Type B pancreatic cell (in vitro differentiated cells): ENCODE measurements at regions not wholly inside any gene's neighbourhood (a gene's known extent, or its start where the extent isn't known, plus 50 kb on each side); places are given as distances from the start of the nearest gene placed in this dataset.

Experiments
- DNase-seq: peaks from one replicate; pipeline ENCODE4 v3.0.0; 2021; ENCODE audit warnings: mixed read lengths; ENCODE audit not compliant: unreplicated experiment; ENCODE audit errors: extremely low spot score
- H3K27ac Mint-ChIP-seq: 2 replicates; pipeline ENCODE4 v1.8.0; 2021; ENCODE audit warnings: mild to moderate bottlenecking, mixed read lengths
- H3K27me3 Mint-ChIP-seq: 2 replicates; pipeline ENCODE4 v1.8.0; 2021; ENCODE audit warnings: mixed read lengths
- H3K36me3 Mint-ChIP-seq: 2 replicates; pipeline ENCODE4 v1.8.0; 2021; ENCODE audit warnings: mixed read lengths
- H3K4me1 Mint-ChIP-seq: one replicate; pipeline ENCODE4 v1.8.0; 2021; ENCODE audit warnings: mixed read lengths; ENCODE audit not compliant: unreplicated experiment
- H3K4me3 Mint-ChIP-seq: 2 replicates; pipeline ENCODE4 v1.8.0; 2021; ENCODE audit warnings: mild to moderate bottlenecking, mixed read lengths
- H3K9me3 Mint-ChIP-seq: 2 replicates; pipeline ENCODE4 v1.8.0; 2021; ENCODE audit warnings: mixed read lengths
- CTCF ChIP-seq: fragments of 200-600 bp; sonication (generic); conservative IDR thresholded peaks from 2 replicates; pipeline ENCODE4 v1.5.0; 2021; ENCODE audit warnings: antibody characterized with exemption, mild to moderate bottlenecking

- no peak overlapping the region for H3K27ac Mint-ChIP-seq
- TF ChIP-seq CTCF: no peak
- H3K4me3 Mint-ChIP-seq: no peak overlapping the region
- H3K4me1 Mint-ChIP-seq: peaks cover 4% of the 10 kb centered on the region
- no peaks in the 10 kb centered on the region for H3K36me3 Mint-ChIP-seq
- no peaks in the 10 kb centered on the region for H3K9me3 Mint-ChIP-seq
- H3K27me3 Mint-ChIP-seq: peaks cover 3% of the 10 kb centered on the region
- no peak for DNase-seq
These were observed 119.1 kb downstream of the LRATD1 start for GRCh38 chr2:14751581-14751980.

- Mint-ChIP-seq H3K27me3 (peaks cover 3% of the 10 kb centered on the region), H3K27ac (no peak overlapping the region), H3K4me3 (no peak overlapping the region), H3K9me3 (no peaks in the 10 kb centered on the region), H3K4me1 (peaks cover 4% of the 10 kb centered on the region), H3K36me3 (no peaks in the 10 kb centered on the region)
- no peak for DNase-seq
- no peak for TF ChIP-seq CTCF
These were observed 119.8 kb downstream of the LRATD1 start for GRCh38 chr2:14752295-14752694.

- H3K27ac Mint-ChIP-seq: peak overlapping the region; percentile 73
- no peak for DNase-seq
- no peaks in the 10 kb centered on the region for H3K4me1 Mint-ChIP-seq
- no peak overlapping the region for H3K4me3 Mint-ChIP-seq
- no peaks in the 10 kb centered on the region for H3K9me3 Mint-ChIP-seq
- no peak for TF ChIP-seq CTCF
- no peaks in the 10 kb centered on the region for H3K27me3 Mint-ChIP-seq
- no peaks in the 10 kb centered on the region for H3K36me3 Mint-ChIP-seq
These were observed 123.6 kb downstream of the LRATD1 start for GRCh38 chr2:14756122-14756541.

GRCh38 chr2:14756981-14757657, 124.6 kb downstream of the LRATD1 start:
- TF ChIP-seq CTCF: no peak
- H3K4me3 Mint-ChIP-seq: no peak overlapping the region

GRCh38 chr2:14759082-14759481, 126.6 kb downstream of the LRATD1 start:
- no peak for DNase-seq
- no peaks in the 10 kb centered on the region for H3K36me3 Mint-ChIP-seq
- H3K4me3 Mint-ChIP-seq: no peak overlapping the region
- no peak overlapping the region for H3K27ac Mint-ChIP-seq
- no peaks in the 10 kb centered on the region for H3K27me3 Mint-ChIP-seq
- H3K4me1 Mint-ChIP-seq: no peaks in the 10 kb centered on the region
- H3K9me3 Mint-ChIP-seq: no peaks in the 10 kb centered on the region
- TF ChIP-seq CTCF: no peak

More at GRCh38 chr2:14756981-14757657, 124.6 kb downstream of the LRATD1 start:
- Mint-ChIP-seq H3K9me3 (no peaks in the 10 kb centered on the region), H3K27ac (peak overlapping the region; percentile 73), H3K27me3 (no peaks in the 10 kb centered on the region), H3K36me3 (no peaks in the 10 kb centered on the region), H3K4me1 (no peaks in the 10 kb centered on the region)
- DNase-seq: no peak
